ENCODE measurements at regions not wholly inside any gene's neighbourhood (a gene's known extent, or its start where the extent isn't known, plus 50 kb on each side); places are given as distances from the start of the nearest gene placed in this dataset.
"Not testable (repeated sequence)": the region's sequence is repeated elsewhere in the genome, so short reads cannot be mapped to it uniquely, and the experiment has no call there.

GRCh38 chr1:181260271-181260670, 171.8 kb downstream of the IER5 start:
- DNase-seq = no peak

GRCh38 chr1:181260994-181261393, 172.5 kb downstream of the IER5 start:
- DNase-seq = no peak

- no peak for DNase-seq
Measured at GRCh38 chr1:181262069-181262468, 173.6 kb downstream of the IER5 start.

GRCh38 chr1:181263444-181263843, 174.9 kb downstream of the IER5 start:
- DNase-seq = no peak

GRCh38 chr1:181264821-181265220, 176.3 kb downstream of the IER5 start:
- no peak for DNase-seq

GRCh38 chr1:181284978-181285377, 196.5 kb downstream of the IER5 start:
- no peak for DNase-seq

GRCh38 chr1:181295217-181295616, 188.1 kb upstream of the CACNA1E start:
- DNase-seq = no peak

GRCh38 chr1:181296180-181296579, 187.1 kb upstream of the CACNA1E start:
- no peak for DNase-seq

GRCh38 chr1:181308098-181308497, 175.2 kb upstream of the CACNA1E start:
- no peak for DNase-seq

- no peak for DNase-seq
Measured at GRCh38 chr1:181310560-181310959, 172.8 kb upstream of the CACNA1E start.

GRCh38 chr1:181312946-181313345, 170.4 kb upstream of the CACNA1E start:
- no peak for DNase-seq

- no peak for DNase-seq
Measured at GRCh38 chr1:181313466-181313865, 169.9 kb upstream of the CACNA1E start.

- no peak for DNase-seq
Measured at GRCh38 chr1:181314010-181314409, 169.3 kb upstream of the CACNA1E start.

GRCh38 chr1:181314959-181315358, 168.4 kb upstream of the CACNA1E start:
- no peak for DNase-seq

- DNase-seq = no peak
Measured at GRCh38 chr1:181317261-181317930, 165.9 kb upstream of the CACNA1E start.

- DNase-seq = no peak
Measured at GRCh38 chr1:181318022-181318857, 165.1 kb upstream of the CACNA1E start.

GRCh38 chr1:181318858-181319235, 164.5 kb upstream of the CACNA1E start:
- no peak for DNase-seq

GRCh38 chr1:181319907-181320306, 163.4 kb upstream of the CACNA1E start:
- DNase-seq = no peak

- no peak for DNase-seq
Measured at GRCh38 chr1:181324797-181325616, 158.3 kb upstream of the CACNA1E start.

GRCh38 chr1:181325765-181326164, 157.6 kb upstream of the CACNA1E start:
- not testable (repeated sequence) for DNase-seq

- DNase-seq = no peak
Measured at GRCh38 chr1:181326348-181326747, 157.0 kb upstream of the CACNA1E start.

- no peak for DNase-seq
Measured at GRCh38 chr1:181327796-181328195, 155.5 kb upstream of the CACNA1E start.

- no peak for DNase-seq
Measured at GRCh38 chr1:181334724-181335123, 148.6 kb upstream of the CACNA1E start.

- DNase-seq = no peak
Measured at GRCh38 chr1:181335631-181336030, 147.7 kb upstream of the CACNA1E start.

Measured in GF-D8 (cell line).